ENCODE measurements at regions not wholly inside any gene's neighbourhood (a gene's known extent, or its start where the extent isn't known, plus 50 kb on each side); places are given as distances from the start of the nearest gene placed in this dataset.

- no peak for DNase-seq
These were observed 259.9 kb downstream of the ADGRG6 start for GRCh38 chr6:142561511-142562265.

GRCh38 chr6:142562865-142563264 is 261.1 kb downstream of the ADGRG6 start:
- DNase-seq, result no peak

- DNase-seq, result peak; percentile 57
These were observed 265.0 kb downstream of the ADGRG6 start for GRCh38 chr6:142566628-142567396.

- no peak for DNase-seq
These were observed 265.7 kb downstream of the ADGRG6 start for GRCh38 chr6:142567461-142567860.

GRCh38 chr6:142568857-142569597 is 267.2 kb downstream of the ADGRG6 start:
- DNase-seq, result no peak

- no peak for DNase-seq
These were observed 267.9 kb downstream of the ADGRG6 start for GRCh38 chr6:142569676-142570075.

- no peak for DNase-seq
These were observed 268.4 kb downstream of the ADGRG6 start for GRCh38 chr6:142570221-142570671.

- no peak for DNase-seq
These were observed 291.1 kb downstream of the ADGRG6 start for GRCh38 chr6:142592876-142593275.

GRCh38 chr6:142597836-142598235 is 296.0 kb downstream of the ADGRG6 start:
- no peak for DNase-seq

- no peak for DNase-seq
These were observed 299.6 kb downstream of the ADGRG6 start for GRCh38 chr6:142601427-142601826.

GRCh38 chr6:142602972-142603371 is 301.2 kb downstream of the ADGRG6 start:
- DNase-seq, result no peak

GRCh38 chr6:142605922-142606485 is 304.2 kb downstream of the ADGRG6 start:
- DNase-seq, result no peak

GRCh38 chr6:142612956-142613355 is 311.1 kb downstream of the ADGRG6 start:
- no peak for DNase-seq

- DNase-seq, result no peak
These were observed 312.2 kb downstream of the ADGRG6 start for GRCh38 chr6:142613981-142614380.

- no peak for DNase-seq
These were observed 315.4 kb downstream of the ADGRG6 start for GRCh38 chr6:142617158-142617557.

- DNase-seq, result no peak
These were observed 320.0 kb downstream of the ADGRG6 start for GRCh38 chr6:142621822-142622221.

GRCh38 chr6:142624978-142625715 is 319.8 kb downstream of the HIVEP2 start:
- no peak for DNase-seq

GRCh38 chr6:142627474-142627873 is 317.5 kb downstream of the HIVEP2 start:
- no peak for DNase-seq

GRCh38 chr6:142631517-142632385 is 313.2 kb downstream of the HIVEP2 start:
- no peak for DNase-seq

GRCh38 chr6:142633317-142633716 is 311.7 kb downstream of the HIVEP2 start:
- no peak for DNase-seq

GRCh38 chr6:142635130-142635529 is 309.8 kb downstream of the HIVEP2 start:
- DNase-seq, result no peak

Measured in activated CD4-positive, CD25-positive, alpha-beta regulatory T cell treated with anti-CD3 and anti-CD28 coated beads, Interleukin-2, amount 50 U/mL, for 72 hours (primary cell).